GDM1 (cell line): ENCODE measurements at regions not wholly inside any gene's neighbourhood (a gene's known extent, or its start where the extent isn't known, plus 50 kb on each side); places are given as distances from the start of the nearest gene placed in this dataset.
"Not testable (repeated sequence)": the region's sequence is repeated elsewhere in the genome, so short reads cannot be mapped to it uniquely, and the experiment has no call there.

ENCODE experiments used
- DNase-seq: peaks from one replicate; lab custom pipeline; 2025; lab: John Stamatoyannopoulos, UW

GRCh38 chr10:35933491-35933890 is 291.4 kb upstream of the FZD8 start:
- DNase-seq, result no peak

GRCh38 chr10:35929962-35930361 is 287.9 kb upstream of the FZD8 start:
- DNase-seq, result not testable (repeated sequence)

- DNase-seq, result no peak
These were observed 286.7 kb upstream of the FZD8 start for GRCh38 chr10:35928748-35929147.

GRCh38 chr10:35927990-35928488 is 285.9 kb upstream of the FZD8 start:
- no peak for DNase-seq

GRCh38 chr10:35927341-35927740 is 285.2 kb upstream of the FZD8 start:
- no peak for DNase-seq

- no peak for DNase-seq
These were observed 284.8 kb upstream of the FZD8 start for GRCh38 chr10:35926846-35927245.

- no peak for DNase-seq
These were observed 283.4 kb upstream of the FZD8 start for GRCh38 chr10:35925493-35925892.

GRCh38 chr10:35924759-35925158 is 282.7 kb upstream of the FZD8 start:
- no peak for DNase-seq

- no peak for DNase-seq
These were observed 280.9 kb upstream of the FZD8 start for GRCh38 chr10:35922876-35923600.

GRCh38 chr10:35921866-35922350 is 279.8 kb upstream of the FZD8 start:
- no peak for DNase-seq

GRCh38 chr10:35916791-35917190 is 274.7 kb upstream of the FZD8 start:
- no peak for DNase-seq

- DNase-seq, result no peak
These were observed 271.5 kb upstream of the FZD8 start for GRCh38 chr10:35913628-35914027.

GRCh38 chr10:35912615-35913569 is 270.8 kb upstream of the FZD8 start:
- DNase-seq, result no peak

- no peak for DNase-seq
These were observed 269.9 kb upstream of the FZD8 start for GRCh38 chr10:35911954-35912353.

GRCh38 chr10:35911233-35911632 is 269.1 kb upstream of the FZD8 start:
- DNase-seq, result no peak

- DNase-seq, result no peak
These were observed 268.1 kb upstream of the FZD8 start for GRCh38 chr10:35910234-35910633.

GRCh38 chr10:35909121-35909720 is 267.1 kb upstream of the FZD8 start:
- no peak for DNase-seq

GRCh38 chr10:35908451-35908850 is 266.4 kb upstream of the FZD8 start:
- DNase-seq, result no peak

- no peak for DNase-seq
These were observed 265.5 kb upstream of the FZD8 start for GRCh38 chr10:35907548-35907947.

GRCh38 chr10:35906155-35906554 is 264.1 kb upstream of the FZD8 start:
- DNase-seq, result no peak

GRCh38 chr10:35903021-35903420 is 260.9 kb upstream of the FZD8 start:
- no peak for DNase-seq

- no peak for DNase-seq
These were observed 256.8 kb upstream of the FZD8 start for GRCh38 chr10:35898716-35899440.
